Muscle layer of colon (tissue), 2 donors: ENCODE measurements at regions not wholly inside any gene's neighbourhood (a gene's known extent, or its start where the extent isn't known, plus 50 kb on each side); places are given as distances from the start of the nearest gene placed in this dataset.

Source experiments
- H3K27ac ChIP-seq: one replicate; pipeline ENCODE4 v1.7.0; 2013; ENCODE audit warnings: low read depth, mild to moderate bottlenecking, low read length, moderate library complexity
- H3K27me3 ChIP-seq, 2 donors: one replicate each; pipeline ENCODE4 v1.7.0; 2013; ENCODE audit warnings: low read length in 2 of 2, mild to moderate bottlenecking in 2 of 2; ENCODE audit not compliant: insufficient read depth in 2 of 2, control insufficient read depth in 1 of 2
- H3K36me3 ChIP-seq: one replicate; pipeline ENCODE4 v1.7.0; 2013; ENCODE audit warnings: mild to moderate bottlenecking, low read length; ENCODE audit not compliant: insufficient read depth
- H3K4me1 ChIP-seq: one replicate; pipeline ENCODE4 v1.7.0; 2013; ENCODE audit warnings: mild to moderate bottlenecking, low read length; ENCODE audit not compliant: insufficient read depth
- H3K4me3 ChIP-seq, 2 donors: one replicate each; pipeline ENCODE4 v1.7.0; 2013; ENCODE audit warnings: low read length in 2 of 2, low read depth in 1 of 2, mild to moderate bottlenecking in 1 of 2, moderate library complexity in 1 of 2
- H3K9ac ChIP-seq: one replicate; pipeline ENCODE4 v1.7.0; 2013; ENCODE audit warnings: low read length
- H3K9me3 ChIP-seq: one replicate; pipeline ENCODE4 v1.7.0; 2013; ENCODE audit warnings: mild to moderate bottlenecking, low read length
- donor health status: abdominal sarcoma.
- donor health status: Adenocarcinoma of cecum.

DNA sequence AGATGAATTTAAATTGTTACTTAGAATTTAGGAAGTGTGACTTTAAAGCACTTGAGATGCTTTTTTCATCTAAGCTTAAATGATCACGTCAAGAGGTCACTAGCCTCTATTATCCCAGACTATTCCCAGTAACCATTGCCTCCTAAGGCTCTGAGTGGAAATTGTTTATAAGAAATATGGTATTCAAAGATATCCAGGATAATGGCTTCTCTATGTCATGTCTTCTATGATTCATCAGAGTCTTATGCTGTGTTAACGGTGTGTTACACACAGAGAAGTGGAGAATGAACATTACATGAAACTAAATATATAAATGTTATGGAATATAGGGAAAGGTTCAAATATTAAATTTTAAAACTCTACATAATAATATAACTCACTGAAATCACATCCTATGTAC lies 79.8 kb upstream of the NBEA start:
- Histone ChIP-seq H3K27ac (no peak overlapping the region), H3K36me3 (no peaks in the 10 kb centered on the region), H3K4me3 (no peak overlapping the region)

DNA sequence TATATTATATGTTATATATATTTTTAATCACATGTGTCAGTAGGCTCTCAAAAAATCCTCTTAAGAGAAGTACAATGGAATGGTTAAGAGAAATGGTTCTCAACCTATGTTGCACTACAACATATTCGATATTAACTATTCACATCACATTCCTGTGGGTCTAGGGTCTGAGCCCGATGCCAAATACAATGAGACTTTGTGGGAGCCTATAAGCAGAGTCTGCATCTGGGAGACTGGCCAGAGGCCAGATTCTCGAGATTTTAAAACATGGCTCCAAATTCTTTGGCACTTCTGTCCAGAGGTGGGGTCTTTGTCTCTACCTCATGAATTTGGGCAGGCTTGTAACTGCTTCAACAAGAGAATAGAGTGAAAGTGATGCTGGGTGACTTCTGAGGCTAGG lies 79.4 kb upstream of the NBEA start:
- Histone ChIP-seq H3K27me3 (no peaks in the 10 kb centered on the region), H3K36me3 (no peaks in the 10 kb centered on the region), H3K4me1 (no peaks in the 10 kb centered on the region), H3K4me3 (no peak overlapping the region), H3K9ac (no peak overlapping the region), H3K27ac (no peak overlapping the region), H3K9me3 (no peaks in the 10 kb centered on the region)

More for the DNA sequence above, 79.8 kb upstream of the NBEA start:
- Histone ChIP-seq H3K9ac (no peak overlapping the region), H3K9me3 (no peaks in the 10 kb centered on the region), H3K27me3 (no peaks in the 10 kb centered on the region), H3K4me1 (no peaks in the 10 kb centered on the region)

DNA sequence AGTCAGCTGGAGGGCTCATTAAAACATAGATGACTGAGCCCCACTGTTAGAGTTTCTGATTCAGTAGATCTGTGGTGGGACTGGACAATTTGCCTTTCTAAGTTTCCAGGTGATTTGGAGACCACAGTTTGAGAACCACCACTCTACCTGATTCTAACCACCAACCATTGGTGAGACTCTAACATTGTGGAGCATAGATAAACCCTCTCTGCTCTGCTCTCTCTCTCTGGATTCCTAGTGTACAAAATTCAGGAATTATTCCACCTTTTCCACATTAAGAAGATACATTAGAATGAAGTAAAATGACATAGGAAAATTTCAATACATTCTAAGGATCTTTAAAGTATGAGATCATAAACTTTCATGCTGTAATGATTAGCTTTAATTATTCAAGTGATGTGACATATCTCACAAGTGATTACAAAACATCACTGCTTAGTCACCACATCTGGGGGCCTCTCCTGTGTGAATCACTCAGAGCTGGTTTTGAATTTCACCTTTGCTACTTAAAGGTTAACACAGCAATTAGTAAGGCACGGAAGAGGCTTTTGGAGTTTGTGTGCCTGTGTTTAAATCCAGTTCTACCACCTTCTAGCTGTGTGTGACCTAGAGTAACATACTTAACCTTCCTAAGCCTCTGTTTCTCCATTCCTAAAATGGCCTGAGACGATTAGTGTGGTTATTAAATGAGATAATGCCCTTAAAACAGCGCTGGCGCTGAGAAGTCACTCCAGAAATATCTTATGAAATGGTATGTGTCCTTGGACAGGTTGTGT lies 78.5 kb upstream of the NBEA start:
- H3K9ac ChIP-seq, result no peak overlapping the region
- H3K4me3 ChIP-seq, result no peak overlapping the region
- no peaks in the 10 kb centered on the region for H3K27me3 ChIP-seq
- no peaks in the 10 kb centered on the region for H3K36me3 ChIP-seq
- H3K4me1 ChIP-seq, result no peaks in the 10 kb centered on the region
- no peaks in the 10 kb centered on the region for H3K9me3 ChIP-seq
- H3K27ac ChIP-seq, result no peak overlapping the region

DNA sequence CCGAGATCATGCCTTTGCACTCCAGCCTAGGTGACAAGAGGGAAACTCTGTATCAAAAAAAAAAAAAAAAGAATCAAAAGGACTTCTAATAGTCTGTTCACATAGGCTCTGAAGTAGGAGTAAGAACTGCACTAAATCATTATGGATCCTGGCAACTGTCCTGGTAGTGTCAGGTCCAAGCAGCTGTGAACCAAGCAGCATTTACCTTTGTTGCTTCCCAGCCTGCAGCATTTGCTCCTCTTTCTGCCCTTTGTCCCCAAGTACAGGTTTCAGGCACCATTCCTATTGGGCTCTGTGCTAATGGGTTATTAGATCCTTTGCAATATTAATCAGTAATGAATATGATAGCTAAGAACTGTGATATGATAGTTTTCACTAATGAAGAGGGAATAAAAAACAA lies 77.4 kb upstream of the NBEA start:
- Histone ChIP-seq H3K9me3 (no peaks in the 10 kb centered on the region), H3K27ac (no peak overlapping the region), H3K4me1 (no peaks in the 10 kb centered on the region), H3K27me3 (no peaks in the 10 kb centered on the region), H3K9ac (no peak overlapping the region), H3K36me3 (no peaks in the 10 kb centered on the region), H3K4me3 (no peak overlapping the region)

DNA sequence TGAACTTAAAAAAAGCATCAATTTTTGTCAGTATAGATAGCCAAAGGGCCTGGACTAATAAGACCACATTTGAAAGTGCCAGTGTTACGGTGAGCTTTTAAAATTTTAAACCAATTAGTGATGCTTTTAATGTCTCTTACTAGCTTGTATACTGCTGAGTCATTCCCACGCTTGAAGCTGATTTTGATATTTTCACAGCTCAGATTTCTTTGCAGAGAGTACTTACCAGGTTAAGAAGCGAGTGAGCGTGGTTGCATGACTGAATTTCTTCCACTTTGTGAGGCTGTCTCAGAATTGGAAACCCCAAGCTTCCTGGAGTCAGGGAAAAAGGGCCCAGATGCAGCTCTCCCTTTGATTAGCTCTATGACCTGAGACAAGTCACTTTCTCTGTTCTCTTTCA lies 74.5 kb upstream of the NBEA start:
- H3K27ac ChIP-seq, result no peak overlapping the region
- no peaks in the 10 kb centered on the region for H3K36me3 ChIP-seq
- H3K4me1 ChIP-seq, result no peaks in the 10 kb centered on the region
- H3K9ac ChIP-seq, result no peak overlapping the region
- H3K27me3 ChIP-seq, result no peaks in the 10 kb centered on the region
- no peaks in the 10 kb centered on the region for H3K9me3 ChIP-seq
- no peak overlapping the region for H3K4me3 ChIP-seq

DNA sequence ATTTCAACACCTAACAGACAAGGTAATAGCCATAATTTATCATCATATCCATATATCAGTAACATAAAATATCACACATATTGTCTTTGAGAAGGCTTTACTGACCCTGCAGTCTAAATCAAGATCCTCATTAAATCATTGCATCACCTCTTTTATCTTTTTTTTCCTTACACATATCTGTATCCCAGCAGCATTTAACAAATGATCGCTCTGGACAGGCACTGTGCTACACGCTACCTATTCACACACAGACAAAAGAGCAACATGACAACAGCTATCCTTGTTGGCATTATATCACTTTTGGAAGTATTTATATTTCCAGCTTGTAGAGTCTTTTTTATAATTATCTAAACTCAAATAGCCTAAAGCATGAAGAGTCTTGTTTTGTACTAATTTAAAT lies 73.3 kb upstream of the NBEA start:
- no peaks in the 10 kb centered on the region for H3K36me3 ChIP-seq
- no peaks in the 10 kb centered on the region for H3K4me1 ChIP-seq
- H3K27ac ChIP-seq, result no peak overlapping the region
- no peaks in the 10 kb centered on the region for H3K9me3 ChIP-seq
- H3K4me3 ChIP-seq, result no peak overlapping the region
- H3K9ac ChIP-seq, result no peak overlapping the region
- no peaks in the 10 kb centered on the region for H3K27me3 ChIP-seq

DNA sequence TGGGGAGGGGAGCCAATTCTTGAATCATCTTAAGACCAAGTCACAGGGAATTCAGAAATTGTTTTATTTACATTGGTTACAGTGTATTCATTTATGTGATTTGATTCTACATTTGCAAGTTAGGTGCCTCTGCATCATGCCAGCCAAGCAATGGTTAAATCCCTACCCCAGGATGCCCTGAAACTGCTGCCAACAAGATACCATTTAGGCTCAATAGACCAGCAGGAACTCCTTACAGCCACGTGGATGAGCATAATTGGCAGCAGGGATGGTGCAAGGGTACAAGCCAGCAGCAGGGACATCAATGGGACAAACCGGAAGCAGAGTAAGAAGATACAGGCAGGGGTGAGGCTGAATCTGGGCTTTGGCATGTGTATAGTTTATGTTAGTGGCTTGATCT lies 72.4 kb upstream of the NBEA start:
- Histone ChIP-seq H3K4me3 (no peak overlapping the region), H3K9ac (no peak overlapping the region), H3K27me3 (no peaks in the 10 kb centered on the region), H3K9me3 (no peaks in the 10 kb centered on the region), H3K36me3 (no peaks in the 10 kb centered on the region), H3K4me1 (no peaks in the 10 kb centered on the region), H3K27ac (no peak overlapping the region)

DNA sequence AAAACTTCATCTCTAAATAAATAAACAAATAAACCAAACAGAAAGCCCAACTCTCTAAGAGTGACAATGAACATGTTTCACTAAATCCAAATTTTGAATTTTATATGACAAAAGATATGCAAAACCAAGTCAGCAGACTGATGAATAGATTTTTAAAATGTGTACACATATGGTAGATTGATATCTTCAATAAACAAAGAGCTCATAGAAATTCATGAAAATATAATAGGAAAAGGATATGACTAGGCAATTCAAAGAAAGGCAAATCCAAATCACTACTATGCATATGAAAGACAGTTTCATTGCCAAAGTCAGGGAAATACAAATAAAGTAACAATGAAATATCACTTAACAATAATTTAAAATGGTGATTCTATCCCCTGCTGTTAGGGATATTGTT lies 63.7 kb upstream of the NBEA start:
- Histone ChIP-seq H3K9ac (no peak overlapping the region), H3K4me1 (no peaks in the 10 kb centered on the region), H3K27ac (no peak overlapping the region), H3K27me3 (no peaks in the 10 kb centered on the region), H3K4me3 (no peak overlapping the region), H3K9me3 (no peaks in the 10 kb centered on the region), H3K36me3 (no peaks in the 10 kb centered on the region)

DNA sequence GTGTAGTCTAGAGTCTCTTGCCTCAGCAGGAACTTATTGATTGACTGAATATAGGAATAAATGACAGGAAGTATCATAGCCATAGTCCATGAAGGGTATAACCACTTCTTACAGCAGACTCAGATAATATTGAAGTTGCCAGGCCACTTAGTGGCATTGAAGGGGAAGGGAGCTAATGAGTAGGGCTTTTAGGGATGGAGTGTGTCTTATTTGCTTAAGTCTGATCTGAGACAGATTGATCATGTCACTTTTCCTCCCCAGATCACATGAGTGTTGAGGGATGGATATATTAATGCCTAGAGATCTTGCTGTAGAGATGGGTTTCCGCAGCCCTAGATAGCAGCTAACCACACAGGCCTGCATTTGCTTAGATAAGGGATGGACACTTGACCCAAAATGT lies 62.2 kb upstream of the NBEA start:
- H3K27ac ChIP-seq, result no peak overlapping the region
- no peaks in the 10 kb centered on the region for H3K27me3 ChIP-seq
- H3K4me1 ChIP-seq, result no peaks in the 10 kb centered on the region
- no peaks in the 10 kb centered on the region for H3K9me3 ChIP-seq
- H3K9ac ChIP-seq, result no peak overlapping the region
- H3K4me3 ChIP-seq, result no peak overlapping the region
- no peaks in the 10 kb centered on the region for H3K36me3 ChIP-seq

DNA sequence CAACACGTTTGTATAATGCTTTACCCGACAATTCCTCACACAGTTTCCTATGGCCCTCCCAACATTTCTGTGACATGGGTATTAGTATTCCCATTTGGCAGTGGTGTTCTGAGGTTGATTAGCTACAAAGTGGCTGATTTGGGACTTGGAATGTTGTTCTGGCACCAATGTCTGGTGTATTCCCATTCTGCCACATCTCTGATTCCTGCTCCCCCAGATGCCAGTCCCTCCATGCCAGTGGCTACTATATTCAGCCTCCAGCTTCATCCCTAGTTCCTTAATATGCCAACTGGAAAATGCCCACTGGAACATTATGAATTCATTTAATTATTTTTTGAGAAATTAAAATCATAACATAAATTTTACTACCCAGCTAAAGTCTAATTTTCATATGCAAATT lies 60.6 kb upstream of the NBEA start:
- H3K4me3 ChIP-seq, result no peak overlapping the region
- no peaks in the 10 kb centered on the region for H3K4me1 ChIP-seq
- no peaks in the 10 kb centered on the region for H3K27me3 ChIP-seq
- no peaks in the 10 kb centered on the region for H3K9me3 ChIP-seq
- no peak overlapping the region for H3K9ac ChIP-seq
- H3K36me3 ChIP-seq, result no peaks in the 10 kb centered on the region
- H3K27ac ChIP-seq, result no peak overlapping the region

DNA sequence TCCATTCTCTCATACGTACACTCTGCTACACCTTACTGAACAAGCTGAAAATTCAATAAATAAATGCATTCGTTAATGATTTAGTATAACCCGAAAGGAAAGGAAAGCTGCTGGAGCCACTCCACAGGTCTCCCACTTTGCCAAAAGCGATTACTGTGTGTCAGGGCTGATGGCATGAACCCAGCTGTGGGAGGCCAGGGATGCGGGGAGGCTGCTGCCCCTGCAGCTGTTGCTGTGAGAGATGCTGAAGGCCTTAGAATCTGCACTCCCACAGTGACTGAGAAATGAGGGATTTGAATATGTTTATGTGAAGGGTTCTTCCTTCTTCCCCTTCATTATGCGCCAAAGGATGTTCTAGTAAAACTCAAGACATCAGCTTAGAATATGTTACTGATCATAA lies 58.7 kb upstream of the NBEA start:
- H3K4me3 ChIP-seq, result no peak overlapping the region
- no peaks in the 10 kb centered on the region for H3K9me3 ChIP-seq
- no peak overlapping the region for H3K9ac ChIP-seq
- no peak overlapping the region for H3K27ac ChIP-seq
- H3K36me3 ChIP-seq, result no peaks in the 10 kb centered on the region
- H3K4me1 ChIP-seq, result no peaks in the 10 kb centered on the region
- H3K27me3 ChIP-seq, result no peaks in the 10 kb centered on the region

DNA sequence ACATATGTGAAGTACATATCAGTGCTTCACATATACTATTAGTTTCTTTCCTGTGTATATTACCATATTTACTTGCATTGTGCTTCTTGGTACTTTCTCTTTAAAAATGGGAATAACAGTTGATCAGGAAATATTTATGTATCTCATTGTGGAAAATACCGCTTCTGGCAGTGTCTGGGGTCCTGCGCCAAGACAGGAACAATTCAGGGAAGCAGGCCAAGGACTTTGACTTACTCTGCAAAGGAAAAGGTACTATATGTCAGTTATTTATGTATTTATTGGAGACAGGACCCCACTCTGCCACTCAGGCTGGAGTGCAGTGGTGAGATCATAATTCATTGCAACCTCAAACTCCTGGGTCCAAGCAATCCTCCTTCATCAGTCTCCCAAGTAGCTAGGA lies 57.7 kb upstream of the NBEA start:
- no peaks in the 10 kb centered on the region for H3K9me3 ChIP-seq
- no peaks in the 10 kb centered on the region for H3K27me3 ChIP-seq
- no peak overlapping the region for H3K27ac ChIP-seq
- no peaks in the 10 kb centered on the region for H3K4me1 ChIP-seq
- no peak overlapping the region for H3K9ac ChIP-seq
- no peak overlapping the region for H3K4me3 ChIP-seq
- H3K36me3 ChIP-seq, result no peaks in the 10 kb centered on the region
